ENCODE measurements at regions not wholly inside any gene's neighbourhood (a gene's known extent, or its start where the extent isn't known, plus 50 kb on each side); places are given as distances from the start of the nearest gene placed in this dataset.

- Histone ChIP-seq H3K27ac (ENCODE audit: control insufficient read depth, insufficient read depth) (no peak overlapping the region), H3K9me3 (replicated peaks; ENCODE audit: control insufficient read depth, insufficient read depth, low read length) (no peaks in the 10 kb centered on the region), H3K4me1 (ENCODE audit: control insufficient read depth, insufficient read depth, low read length) (no peaks in the 10 kb centered on the region), H3K4me2 (ENCODE audit: control insufficient read depth, insufficient read depth) (no peak overlapping the region), H3K79me2 (ENCODE audit: control insufficient read depth, insufficient read depth, low read length) (no peaks in the 10 kb centered on the region), H3K4me3 (no peak overlapping the region), H2AFZ (ENCODE audit: control insufficient read depth, low read depth, low read length) (no peak overlapping the region), H4K20me1 (ENCODE audit: control insufficient read depth, insufficient read depth) (no peaks in the 10 kb centered on the region), H3K9ac (ENCODE audit: control insufficient read depth, insufficient read depth, low read length) (no peak overlapping the region), H3K36me3 (ENCODE audit: control insufficient read depth in 2 of 2, insufficient read depth in 2 of 2, low read length in 1 of 2) (no peaks in the 10 kb centered on the region), H3K27me3 (replicated peaks in 1 of 2; ENCODE audit: control insufficient read depth in 2 of 2, insufficient read depth in 2 of 2, low read length in 1 of 2) (no peaks in the 10 kb centered on the region; a peak in 1 of 4 replicates)
- ChIA-PET CTCF (interaction anchor here (0.6 to 5.9 kb wide), 11 partner anchors 10 to 1119 kb away, joined by 3 to 71 read pairs (median 6); no protein-coding TSS in a partner anchor), POLR2A (no interaction called here), SMC1A (ENCODE audit: uncharacterized antibody, unreplicated experiment) (interaction anchor here (0.6 to 4.8 kb wide), 6 partner anchors 24 to 873 kb away, joined by 3 to 40 read pairs (median 8); no protein-coding TSS in a partner anchor), RAD21 (ENCODE audit: unreplicated experiment) (interaction anchor here (1.1 to 4.5 kb wide), 5 partner anchors 175 to 914 kb away, joined by 3 to 33 read pairs (median 21); no protein-coding TSS in a partner anchor)
- FAIRE-seq (no peak), ATAC-seq (no peak), DNase-seq (ENCODE audit: low read depth, low spot score) (no peak)
- BruUV-seq (replicated peaks) = no TSS peak
- intact Hi-C loops (cut with micrococcal nuclease; ENCODE audit: unreplicated experiment) (loop anchor here (10.0 kb wide), 1 partner anchor 352 kb away; no protein-coding TSS in a partner anchor), in situ Hi-C loops (cut with MboI) (loop anchor here (5.0 to 10.0 kb wide), 3 partner anchors 172 to 914 kb away; no protein-coding TSS in a partner anchor)
- WGBS (ENCODE audit: insufficient coverage, insufficient replicate concordance, low lambda C conversion rate, missing lambda C conversion rate) = 90% methylated on average over 4 of the region's 4 CpGs
- TF ChIP-seq IRF4 (IDR thresholded peaks at IDR 0.05; ENCODE audit: low read depth, low read length) (no peak), KLF5 (IDR thresholded peaks at IDR 0.05; ENCODE audit: partially characterized antibody) (no peak), HCFC1 (IDR thresholded peaks at IDR 0.05; ENCODE audit: low read length) (no peak), SP1 (IDR thresholded peaks at IDR 0.05; ENCODE audit: low read depth, low read length) (no peak), ZNF274 (IDR thresholded peaks at IDR 0.05; ENCODE audit: insufficient read depth, insufficient read length) (no peak), BRCA1 (IDR thresholded peaks at IDR 0.05; ENCODE audit: low read depth, low read length) (no peak), CREM (IDR thresholded peaks at IDR 0.05; ENCODE audit: low read depth) (no peak), MYC (IDR thresholded peaks at IDR 0.05; ENCODE audit: insufficient read depth, insufficient read length, insufficient replicate concordance, low read length, severe bottlenecking) (no peak), MLLT1 (IDR thresholded peaks at IDR 0.05) (no peak), SREBF1 (IDR thresholded peaks at IDR 0.05; ENCODE audit: low read length) (no peak), HDAC2 (IDR thresholded peaks at IDR 0.05) (no peak), EED (IDR thresholded peaks at IDR 0.05; ENCODE audit: low read depth) (no peak), TBL1XR1 (IDR thresholded peaks at IDR 0.05; ENCODE audit: low read depth, low read length) (no peak), HDAC6 (IDR thresholded peaks at IDR 0.05; ENCODE audit: unreplicated experiment) (no peak), PKNOX1 (IDR thresholded peaks at IDR 0.05) (no peak), SMARCA5 (IDR thresholded peaks at IDR 0.05) (no peak), MYB (IDR thresholded peaks at IDR 0.05; ENCODE audit: borderline replicate concordance, low read depth, low read length) (no peak)
- TF ChIP-seq, protein P1, sequence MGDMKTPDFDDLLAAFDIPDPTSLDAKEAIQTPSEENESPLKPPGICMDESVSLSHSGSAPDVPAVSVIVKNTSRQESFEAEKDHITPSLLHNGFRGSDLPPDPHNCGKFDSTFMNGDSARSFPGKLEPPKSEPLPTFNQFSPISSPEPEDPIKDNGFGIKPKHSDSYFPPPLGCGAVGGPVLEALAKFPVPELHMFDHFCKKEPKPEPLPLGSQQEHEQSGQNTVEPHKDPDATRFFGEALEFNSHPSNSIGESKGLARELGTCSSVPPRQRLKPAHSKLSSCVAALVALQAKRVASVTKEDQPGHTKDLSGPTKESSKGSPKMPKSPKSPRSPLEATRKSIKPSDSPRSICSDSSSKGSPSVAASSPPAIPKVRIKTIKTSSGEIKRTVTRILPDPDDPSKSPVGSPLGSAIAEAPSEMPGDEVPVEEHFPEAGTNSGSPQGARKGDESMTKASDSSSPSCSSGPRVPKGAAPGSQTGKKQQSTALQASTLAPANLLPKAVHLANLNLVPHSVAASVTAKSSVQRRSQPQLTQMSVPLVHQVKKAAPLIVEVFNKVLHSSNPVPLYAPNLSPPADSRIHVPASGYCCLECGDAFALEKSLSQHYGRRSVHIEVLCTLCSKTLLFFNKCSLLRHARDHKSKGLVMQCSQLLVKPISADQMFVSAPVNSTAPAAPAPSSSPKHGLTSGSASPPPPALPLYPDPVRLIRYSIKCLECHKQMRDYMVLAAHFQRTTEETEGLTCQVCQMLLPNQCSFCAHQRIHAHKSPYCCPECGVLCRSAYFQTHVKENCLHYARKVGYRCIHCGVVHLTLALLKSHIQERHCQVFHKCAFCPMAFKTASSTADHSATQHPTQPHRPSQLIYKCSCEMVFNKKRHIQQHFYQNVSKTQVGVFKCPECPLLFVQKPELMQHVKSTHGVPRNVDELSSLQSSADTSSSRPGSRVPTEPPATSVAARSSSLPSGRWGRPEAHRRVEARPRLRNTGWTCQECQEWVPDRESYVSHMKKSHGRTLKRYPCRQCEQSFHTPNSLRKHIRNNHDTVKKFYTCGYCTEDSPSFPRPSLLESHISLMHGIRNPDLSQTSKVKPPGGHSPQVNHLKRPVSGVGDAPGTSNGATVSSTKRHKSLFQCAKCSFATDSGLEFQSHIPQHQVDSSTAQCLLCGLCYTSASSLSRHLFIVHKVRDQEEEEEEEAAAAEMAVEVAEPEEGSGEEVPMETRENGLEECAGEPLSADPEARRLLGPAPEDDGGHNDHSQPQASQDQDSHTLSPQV (IDR thresholded peaks at IDR 0.05) = no peak
- TF ChIP-seq, protein P2, sequence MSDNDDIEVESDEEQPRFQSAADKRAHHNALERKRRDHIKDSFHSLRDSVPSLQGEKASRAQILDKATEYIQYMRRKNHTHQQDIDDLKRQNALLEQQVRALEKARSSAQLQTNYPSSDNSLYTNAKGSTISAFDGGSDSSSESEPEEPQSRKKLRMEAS (IDR thresholded peaks at IDR 0.05; ENCODE audit: low read depth, low read length) = no peak
These were observed 51.1 kb upstream of the HNMT start for GRCh38 chr2:137913169-137913568.
